Left cardiac atrium (tissue), 4 donors: ENCODE measurements at regions not wholly inside any gene's neighbourhood (a gene's known extent, or its start where the extent isn't known, plus 50 kb on each side); places are given as distances from the start of the nearest gene placed in this dataset.
"Not testable (repeated sequence)": the region's sequence is repeated elsewhere in the genome, so short reads cannot be mapped to it uniquely, and the experiment has no call there.

Experiments
- ATAC-seq, 2 donors: fragments of 200-7000 bp; cut with Tn5 transposase; one replicate each; pipeline ENCODE4 v1.9.1; 2020; ENCODE audit warnings: mild to moderate bottlenecking in 2 of 2, moderate library complexity in 2 of 2
- DNase-seq: peaks from one replicate; pipeline ENCODE4 v3.0.0-alpha.2; 2020
- intact Hi-C, 2 donors: fragments of 100-400 bp; cut with DNase I; formaldehyde crosslinking; loops; one replicate each; pipeline versions ENCODE4 v1.14.1 to v1.15.1; 2022 to 2023
- donor health status: DM: no; HTN: yes; CAD: no.
- donor health status: DM: no; HTN: yes; CAD: no; lungs with severe emphysema.
- donor health status: DM: yes; HTN: yes; CAD: no.
- donor health status: Dilated cardiomyopathy.

GRCh38 chr2:236345081-236345714 is 81.0 kb upstream of the ASB18 start:
- ATAC-seq (no peak), DNase-seq (no peak)
- intact Hi-C loops = no loop called here

GRCh38 chr2:236346366-236346765 is 82.2 kb upstream of the ASB18 start:
- no peak for ATAC-seq
- DNase-seq = no peak
- intact Hi-C loops = no loop called here

GRCh38 chr2:236348279-236348678 is 84.1 kb upstream of the ASB18 start:
- DNase-seq = no peak
- intact Hi-C loops = no loop called here
- no peak for ATAC-seq

DNA sequence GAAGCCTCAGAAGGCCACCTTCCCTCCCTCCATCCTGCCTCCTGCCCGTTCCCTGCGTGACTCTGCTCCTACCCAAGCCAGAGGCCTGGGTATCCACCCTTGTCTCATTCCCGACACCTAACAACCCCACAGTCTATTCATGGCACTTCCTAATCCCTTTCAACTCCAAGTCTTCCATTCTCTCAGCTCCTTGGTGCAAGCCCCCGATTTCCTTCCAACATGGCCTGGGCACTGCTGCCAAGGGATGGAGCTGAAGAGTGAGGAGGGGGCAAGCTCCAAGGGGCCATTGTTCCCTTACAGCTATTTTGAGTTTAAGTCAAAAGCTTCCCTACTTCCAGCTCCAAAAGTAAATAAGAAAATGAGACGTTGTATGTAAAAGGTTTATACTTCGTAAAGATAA is 84.8 kb upstream of the ASB18 start:
- DNase-seq = no peak
- intact Hi-C loops = no loop called here
- ATAC-seq = no peak

- intact Hi-C loops = loop anchor here (5.0 kb wide), 3 partner anchors 162 to 712 kb away; no protein-coding TSS in a partner anchor
- no peak for DNase-seq
- no peak for ATAC-seq
Observed at GRCh38 chr2:236350426-236350825, 86.2 kb upstream of the ASB18 start.

DNA sequence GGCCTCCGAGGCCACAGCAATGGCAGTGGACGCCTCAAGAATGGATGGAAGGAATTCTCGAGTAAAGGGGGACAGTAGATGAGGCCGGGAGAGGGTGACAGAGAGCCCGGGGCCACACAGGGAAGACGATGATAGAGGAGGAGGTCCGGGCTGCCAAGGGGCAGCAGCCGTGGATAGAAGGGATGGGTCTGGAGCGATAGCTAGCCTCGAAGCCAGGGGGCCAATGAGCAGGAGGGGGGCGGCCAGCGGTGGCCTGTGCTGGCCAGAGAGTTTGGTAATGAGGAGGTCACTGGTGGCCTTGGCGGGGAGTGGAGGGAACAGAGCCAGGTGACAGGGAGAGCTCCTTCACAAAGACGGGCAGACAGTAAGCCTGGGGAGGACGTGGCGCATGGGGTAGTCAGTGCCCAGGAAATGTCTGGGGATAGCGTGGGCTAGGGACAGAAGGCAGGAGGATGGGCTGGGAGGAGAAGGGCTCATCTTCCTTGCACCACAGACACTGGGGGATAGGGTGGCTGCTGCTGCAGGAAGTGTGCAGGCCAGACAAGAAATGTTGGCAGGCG is 87.8 kb upstream of the ASB18 start:
- DNase-seq = no peak

GRCh38 chr2:236352761-236353593 is 88.8 kb upstream of the ASB18 start:
- ATAC-seq (no peak), DNase-seq (no peak)
- intact Hi-C loops = loop anchor here (2.0 to 5.0 kb wide), 5 partner anchors 159 to 709 kb away; no protein-coding TSS in a partner anchor

More for the DNA sequence above, 87.8 kb upstream of the ASB18 start:
- intact Hi-C loops = loop anchor here (2.0 to 5.0 kb wide), 5 partner anchors 160 to 710 kb away; no protein-coding TSS in a partner anchor
- ATAC-seq = no peak

DNA sequence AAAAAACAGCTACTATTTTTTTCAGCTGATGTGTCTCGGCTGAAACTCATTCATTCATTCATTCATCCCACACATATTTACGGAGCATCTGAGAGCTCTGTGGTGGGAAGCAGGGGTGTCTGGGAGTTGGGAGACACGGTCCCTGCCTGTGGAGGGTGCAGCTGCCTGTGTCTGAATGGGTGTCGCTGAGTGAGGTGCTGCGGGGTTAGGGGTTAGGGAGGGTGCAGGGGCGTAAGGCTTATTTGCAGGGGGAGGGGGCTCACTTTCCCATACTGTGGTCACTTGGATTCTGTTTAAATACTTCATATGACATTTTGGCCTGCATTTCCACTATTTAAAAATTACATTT is 89.4 kb upstream of the ASB18 start:
- ATAC-seq (no peak), DNase-seq (no peak)
- intact Hi-C loops = loop anchor here (2.0 to 5.0 kb wide), 5 partner anchors 159 to 709 kb away; no protein-coding TSS in a partner anchor

- intact Hi-C loops = loop anchor here (5.0 kb wide), 3 partner anchors 158 to 708 kb away; no protein-coding TSS in a partner anchor
- ATAC-seq (no peak), DNase-seq (no peak)
Observed at GRCh38 chr2:236354056-236354940, 90.1 kb upstream of the ASB18 start.

DNA sequence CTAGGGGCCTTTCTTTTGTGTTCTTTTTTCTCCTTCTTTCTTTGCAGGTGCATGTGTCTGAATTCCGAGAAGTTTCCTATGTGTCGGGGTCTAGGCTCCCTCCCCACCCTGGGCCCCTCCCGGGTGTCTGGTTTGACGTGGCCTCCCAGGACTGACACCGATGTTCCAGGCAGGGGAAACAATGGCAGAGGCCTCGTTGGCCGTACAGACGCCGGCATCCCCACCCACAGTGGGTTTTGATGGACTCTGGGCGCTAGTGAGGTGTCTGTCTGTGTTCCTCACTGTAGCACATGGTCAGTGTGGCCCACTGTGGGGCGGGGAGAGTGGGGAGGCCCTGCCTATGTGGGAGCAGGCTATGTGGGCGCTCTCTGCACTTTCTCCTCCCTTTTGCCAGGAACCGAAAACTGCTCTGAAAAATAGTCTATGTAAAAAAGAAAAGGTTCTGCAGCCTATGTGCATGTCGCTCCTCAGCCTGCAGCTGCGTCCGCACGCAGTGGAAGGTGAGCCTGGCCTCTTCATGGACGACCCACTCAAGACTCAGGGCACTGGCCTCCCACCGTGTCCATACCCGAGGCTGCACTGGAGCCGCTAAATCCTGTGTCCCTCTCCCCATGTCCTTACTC is 90.9 kb upstream of the ASB18 start:
- DNase-seq (no peak), ATAC-seq (no peak)
- intact Hi-C loops = loop anchor here (5.0 kb wide), 3 partner anchors 157 to 707 kb away; no protein-coding TSS in a partner anchor

DNA sequence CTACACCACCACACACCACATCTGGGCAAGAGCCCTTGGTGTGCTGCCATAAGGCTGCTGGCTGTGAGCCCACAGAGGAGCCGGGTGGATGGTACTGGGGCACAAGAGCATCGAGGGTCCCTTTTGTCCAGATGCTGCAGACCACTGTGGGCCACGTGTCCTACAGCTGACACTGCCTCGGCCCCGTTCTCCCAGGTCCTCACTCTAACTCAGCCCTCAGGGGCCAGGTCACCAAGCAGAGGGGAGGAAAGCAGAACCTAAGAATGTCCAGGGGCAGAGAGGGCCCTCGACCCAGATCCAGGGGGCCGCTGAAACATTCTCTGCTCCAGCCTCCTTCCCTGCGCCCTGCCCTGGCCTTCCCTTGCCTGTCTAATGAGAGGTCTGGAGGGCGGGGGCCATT is 91.7 kb upstream of the ASB18 start:
- intact Hi-C loops = no loop called here
- DNase-seq (no peak), ATAC-seq (no peak)

DNA sequence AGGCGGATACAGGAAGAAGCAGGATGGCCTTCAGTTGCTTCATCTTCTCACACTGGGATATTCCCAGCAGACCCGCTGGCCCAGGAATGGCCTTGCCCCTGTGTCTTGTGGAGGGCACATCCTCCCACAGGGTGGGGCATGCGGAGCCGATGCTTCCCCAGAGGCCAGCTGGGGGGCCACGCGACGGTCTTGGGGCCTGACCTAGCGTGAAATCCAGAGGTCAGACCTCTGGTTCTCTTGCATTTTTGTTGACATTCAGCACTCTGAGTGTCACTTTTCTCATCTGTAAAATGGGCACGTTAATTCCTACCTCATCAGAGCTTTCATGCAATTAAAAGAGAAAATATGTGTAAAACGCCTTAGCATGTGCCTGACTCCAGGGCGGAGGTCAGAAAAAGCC is 92.1 kb upstream of the ASB18 start:
- ATAC-seq, intact Hi-C loops, DNase-seq: not testable (repeated sequence)

GRCh38 chr2:236358482-236358881 is 94.3 kb upstream of the ASB18 start:
- ATAC-seq, intact Hi-C loops, DNase-seq: not testable (repeated sequence)

DNA sequence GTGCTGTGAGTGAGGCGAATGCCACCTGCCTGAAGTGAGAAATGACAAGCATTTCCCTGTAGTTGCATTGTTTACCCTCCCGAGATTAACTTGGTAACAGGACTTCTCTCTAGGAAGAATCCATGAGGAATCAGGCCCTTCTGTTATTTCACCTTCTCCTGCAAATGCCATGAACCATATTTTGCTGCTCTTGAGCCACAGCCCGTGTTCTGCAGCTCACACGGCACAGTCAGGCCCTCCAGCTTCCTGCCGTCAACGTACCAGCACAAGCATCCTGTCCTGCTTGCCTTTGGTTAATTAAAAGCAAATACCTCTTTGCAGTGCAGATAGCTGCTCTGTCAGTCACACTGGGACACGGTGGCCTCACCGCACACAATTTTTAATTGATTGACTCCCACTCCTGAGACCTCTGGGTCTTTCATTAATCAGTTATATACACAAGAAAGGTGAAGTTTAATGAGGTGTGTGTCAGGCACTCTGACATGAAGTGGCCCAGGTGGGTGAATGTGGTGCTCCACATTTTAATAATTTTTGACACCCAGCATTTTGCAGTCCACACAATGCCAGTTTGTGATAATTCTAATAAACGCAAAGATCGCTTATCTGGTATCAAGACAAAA is 95.3 kb upstream of the ASB18 start:
- intact Hi-C loops = no loop called here
- ATAC-seq (no peak), DNase-seq (no peak)

DNA sequence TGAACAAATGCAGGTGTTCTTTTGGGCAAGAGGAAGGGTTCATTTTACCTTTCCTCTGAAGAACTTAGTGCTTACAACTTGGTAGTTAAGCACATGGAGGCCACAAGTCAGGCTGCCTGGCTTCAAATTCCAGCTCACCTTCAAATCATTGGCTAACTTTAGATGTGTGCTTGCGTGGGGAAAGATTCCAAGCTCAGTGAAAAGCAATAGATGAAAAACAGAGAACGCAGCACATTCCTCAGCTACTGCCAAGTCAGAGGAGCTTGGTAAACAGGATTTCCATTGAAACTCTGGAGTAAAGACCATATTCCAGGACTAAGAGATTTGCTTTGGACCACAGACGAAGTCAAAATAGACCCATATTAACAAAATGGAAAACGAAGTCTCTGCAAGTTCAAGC is 96.3 kb upstream of the ASB18 start:
- intact Hi-C loops = no loop called here
- ATAC-seq = no peak
- DNase-seq = no peak

DNA sequence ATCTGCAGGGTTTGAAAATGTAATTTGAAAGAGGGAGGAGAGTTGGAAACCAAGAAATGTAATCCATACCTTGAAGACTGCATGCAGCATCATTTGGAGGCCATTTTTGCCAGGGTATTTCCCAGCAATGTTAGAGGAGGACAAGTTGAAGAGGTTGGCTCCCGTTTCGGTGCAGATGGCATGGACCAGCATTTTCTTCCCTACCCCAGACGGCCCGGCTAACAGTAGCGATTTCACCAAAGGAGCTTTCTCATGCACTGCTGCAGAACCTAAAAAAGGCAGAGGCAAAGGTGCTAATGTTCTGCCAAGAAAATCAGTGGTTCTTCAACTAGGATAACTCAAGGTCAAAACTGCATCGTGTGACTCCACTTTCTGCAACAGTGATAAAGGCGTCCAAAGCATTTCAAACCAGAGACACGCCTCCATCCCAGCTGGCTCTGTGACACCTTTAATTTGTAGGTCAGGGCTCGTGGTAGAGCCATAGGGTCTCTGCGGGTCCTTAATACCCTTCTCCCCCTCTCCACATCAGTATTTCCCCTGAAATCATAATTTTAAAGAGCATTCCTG is 99.6 kb upstream of the ASB18 start:
- no peak for DNase-seq
- intact Hi-C loops = no loop called here
- no peak for ATAC-seq

- no peak for ATAC-seq
- DNase-seq = no peak
- intact Hi-C loops = no loop called here
Observed at GRCh38 chr2:236365258-236366048, 101.2 kb upstream of the ASB18 start.
